ENCODE measurements at regions not wholly inside any gene's neighbourhood (a gene's known extent, or its start where the extent isn't known, plus 50 kb on each side); places are given as distances from the start of the nearest gene placed in this dataset.

GRCh38 chr6:159430323-159430722, 261.1 kb downstream of the FNDC1 start:
- TF ChIP-seq CTCF (IDR thresholded peaks at IDR 0.05) (no peak), POLR2A (IDR thresholded peaks at IDR 0.05) (no peak)

Data from tibial nerve (tissue), 3 donors.